HL-60 (cell line): ENCODE measurements at regions not wholly inside any gene's neighbourhood (a gene's known extent, or its start where the extent isn't known, plus 50 kb on each side); places are given as distances from the start of the nearest gene placed in this dataset.

Source experiments
- DNase-seq, 2 experiments: peaks; one replicate each; pipeline ENCODE4 v3.0.0-alpha.2; 2010 to 2020; ENCODE audit warnings: low read depth in 1 of 2, low spot score in 1 of 2
- H3K27ac ChIP-seq: fragments of 250-450 bp; sonication (Bioruptor Pico); replicated peaks from 2 replicates; pipeline ENCODE4 v1.5.1; 2020; ENCODE audit warnings: mild to moderate bottlenecking, moderate library complexity
- H3K27me3 ChIP-seq: fragments of 250-450 bp; sonication (Bioruptor Pico); 2 replicates; pipeline ENCODE4 v1.5.1; 2021; ENCODE audit warnings: mild to moderate bottlenecking, moderate library complexity; ENCODE audit not compliant: insufficient read depth, poor library complexity, severe bottlenecking
- H3K4me3 ChIP-seq: replicated peaks from 2 replicates; pipeline ENCODE4 v1.5.1; 2011; ENCODE audit warnings: mild to moderate bottlenecking, control low read depth, low read length; ENCODE audit not compliant: insufficient read depth
- GABPA ChIP-seq: IDR thresholded peaks from 2 replicates; pipeline ENCODE4 v1.6.1; 2012; ENCODE audit warnings: low read depth
- POLR2AphosphoS5 ChIP-seq: IDR thresholded peaks from 2 replicates; pipeline ENCODE4 v1.6.1; 2012; ENCODE audit warnings: low read depth
- REST ChIP-seq: IDR thresholded peaks from 2 replicates; pipeline ENCODE4 v1.6.1; 2012; ENCODE audit warnings: low read depth; ENCODE audit not compliant: insufficient replicate concordance
- SPI1 ChIP-seq: IDR thresholded peaks from 2 replicates; pipeline ENCODE4 v1.6.1; 2012; ENCODE audit warnings: low read depth, mild to moderate bottlenecking, borderline replicate concordance
- TF ChIP-seq, protein P1 (sequence below): IDR thresholded peaks from one replicate; pipeline ENCODE4 v1.5.1; 2011; ENCODE audit warnings: low read length, control low read depth, inconsistent platforms; ENCODE audit not compliant: insufficient read depth

GRCh38 chr6:168905451-168906090 lies 348.1 kb downstream of the THBS2 start:
- DNase-seq: no peak
- TF ChIP-seq POLR2AphosphoS5 (no peak), SPI1 (no peak), REST (no peak), GABPA (no peak)
- TF ChIP-seq, protein P1, sequence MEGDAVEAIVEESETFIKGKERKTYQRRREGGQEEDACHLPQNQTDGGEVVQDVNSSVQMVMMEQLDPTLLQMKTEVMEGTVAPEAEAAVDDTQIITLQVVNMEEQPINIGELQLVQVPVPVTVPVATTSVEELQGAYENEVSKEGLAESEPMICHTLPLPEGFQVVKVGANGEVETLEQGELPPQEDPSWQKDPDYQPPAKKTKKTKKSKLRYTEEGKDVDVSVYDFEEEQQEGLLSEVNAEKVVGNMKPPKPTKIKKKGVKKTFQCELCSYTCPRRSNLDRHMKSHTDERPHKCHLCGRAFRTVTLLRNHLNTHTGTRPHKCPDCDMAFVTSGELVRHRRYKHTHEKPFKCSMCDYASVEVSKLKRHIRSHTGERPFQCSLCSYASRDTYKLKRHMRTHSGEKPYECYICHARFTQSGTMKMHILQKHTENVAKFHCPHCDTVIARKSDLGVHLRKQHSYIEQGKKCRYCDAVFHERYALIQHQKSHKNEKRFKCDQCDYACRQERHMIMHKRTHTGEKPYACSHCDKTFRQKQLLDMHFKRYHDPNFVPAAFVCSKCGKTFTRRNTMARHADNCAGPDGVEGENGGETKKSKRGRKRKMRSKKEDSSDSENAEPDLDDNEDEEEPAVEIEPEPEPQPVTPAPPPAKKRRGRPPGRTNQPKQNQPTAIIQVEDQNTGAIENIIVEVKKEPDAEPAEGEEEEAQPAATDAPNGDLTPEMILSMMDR: no peak
- H3K4me3 ChIP-seq: no peak overlapping the region
- no peaks in the 10 kb centered on the region for H3K27me3 ChIP-seq
- H3K27ac ChIP-seq: no peak overlapping the region

DNA sequence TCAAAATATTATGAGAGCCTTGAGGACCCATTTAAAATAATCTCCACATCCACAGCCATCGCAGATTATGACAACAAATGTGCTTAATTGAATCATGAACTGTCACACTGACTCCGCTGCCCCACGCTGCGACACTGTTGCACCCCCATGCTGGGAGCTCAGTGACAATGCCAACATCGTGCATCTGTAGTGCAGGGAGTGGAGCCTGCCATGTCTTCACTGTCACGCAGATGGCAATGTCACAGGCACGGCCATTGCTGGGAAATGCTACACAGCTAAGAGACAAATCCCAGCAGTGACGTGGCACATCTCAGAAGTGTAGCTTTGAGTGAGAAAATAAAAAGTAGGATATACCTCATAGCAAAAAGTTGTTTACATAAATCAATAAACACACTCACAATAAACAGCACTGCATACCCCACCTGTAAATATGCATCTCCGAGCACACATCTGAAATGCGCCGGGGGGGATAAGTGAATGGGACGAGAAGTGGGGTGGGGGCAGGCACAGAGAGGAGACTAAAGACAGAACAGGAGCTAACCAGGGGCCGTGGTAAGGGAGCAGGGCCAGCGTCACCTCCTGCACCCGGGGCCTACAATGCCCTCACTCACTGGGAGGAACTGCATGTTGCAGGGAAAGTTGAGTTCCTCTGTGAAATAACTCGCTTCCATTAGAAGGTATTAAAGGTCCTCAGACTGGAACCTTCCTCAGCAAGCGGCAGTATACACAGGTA lies 349.9 kb downstream of the THBS2 start:
- TF ChIP-seq, protein P1: no peak
- TF ChIP-seq POLR2AphosphoS5 (no peak), GABPA (no peak), SPI1 (no peak), REST (no peak)
- no peak for DNase-seq
- no peak overlapping the region for H3K4me3 ChIP-seq
- no peaks in the 10 kb centered on the region for H3K27me3 ChIP-seq
- H3K27ac ChIP-seq: no peak overlapping the region

DNA sequence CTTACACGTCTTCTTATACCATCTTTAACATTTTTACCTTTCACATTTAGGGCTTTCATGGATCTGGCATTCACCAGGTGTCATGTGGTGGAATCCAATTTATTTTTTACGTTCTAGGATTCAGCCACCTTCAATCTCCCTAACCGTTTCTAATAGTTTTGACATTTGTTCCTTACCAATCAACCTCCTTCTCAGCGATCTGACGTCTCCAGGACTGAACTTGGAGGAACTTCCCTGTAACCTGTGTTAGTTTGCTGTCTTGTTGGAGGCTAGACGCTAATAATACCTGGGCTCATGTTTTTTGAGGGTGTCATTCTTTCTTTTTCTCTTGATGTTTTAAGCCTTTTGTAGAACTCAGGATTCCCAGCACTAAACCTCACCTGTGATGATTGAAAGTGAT lies 351.6 kb downstream of the THBS2 start:
- Histone ChIP-seq H3K27me3 (no peaks in the 10 kb centered on the region), H3K27ac (no peak overlapping the region), H3K4me3 (no peak overlapping the region)
- TF ChIP-seq, protein P1: no peak
- TF ChIP-seq SPI1 (no peak), POLR2AphosphoS5 (no peak), REST (no peak), GABPA (no peak)
- DNase-seq: no peak
